ENCODE measurements at regions not wholly inside any gene's neighbourhood (a gene's known extent, or its start where the extent isn't known, plus 50 kb on each side); places are given as distances from the start of the nearest gene placed in this dataset.

DNA sequence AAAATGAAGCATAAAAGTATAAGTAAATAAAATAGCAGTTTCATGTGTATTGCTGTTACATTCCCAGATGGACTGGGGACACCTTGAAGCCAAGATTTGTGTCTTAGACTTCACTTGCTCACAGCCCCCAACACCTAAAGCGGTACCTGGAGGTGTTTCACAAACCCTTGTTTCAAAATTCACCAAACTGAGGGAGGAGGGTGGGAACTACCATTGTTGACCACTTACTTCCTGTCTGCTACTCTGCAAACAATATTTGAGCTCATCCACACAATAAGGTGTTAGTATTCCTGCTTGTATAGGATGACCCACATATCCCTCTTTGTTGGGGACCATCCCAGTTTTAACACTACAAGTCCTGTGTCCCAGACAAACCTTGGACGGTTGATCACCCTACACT lies 115.9 kb upstream of the SYT6 start:
- no peak overlapping the region for H2BK20ac ChIP-seq (ENCODE audit: low read depth, low read length)
- no peaks in the 10 kb centered on the region for H3K79me1 ChIP-seq (ENCODE audit: low read depth in 1 of 2, low read length in 2 of 2)
- H2BK5ac ChIP-seq (ENCODE audit: low read depth, low read length, poor library complexity, severe bottlenecking): no peak overlapping the region
- H3K18ac ChIP-seq (ENCODE audit: low read depth, low read length): no peak overlapping the region
- H3K27ac ChIP-seq (ENCODE audit: insufficient read depth, low read length): no peak overlapping the region
- no peaks in the 10 kb centered on the region for H3K4me1 ChIP-seq (ENCODE audit: control insufficient read depth, insufficient read depth, low read length)
- H3K14ac ChIP-seq (replicated peaks; ENCODE audit: low read depth, low read length): no peak overlapping the region
- no peak overlapping the region for H3K9ac ChIP-seq (ENCODE audit: low read depth, low read length)
- no peaks in the 10 kb centered on the region for H3K9me3 ChIP-seq (ENCODE audit: control insufficient read depth, insufficient read depth, low read length)
- POLR2A ChIA-PET (ENCODE audit: unreplicated experiment): no interaction called here
- H3K27me3 ChIP-seq (ENCODE audit: control insufficient read depth, insufficient read depth, low read length): peaks cover 12% of the 10 kb centered on the region
- no peak overlapping the region for H2BK120ac ChIP-seq (ENCODE audit: low read depth, low read length)
- no peak overlapping the region for H3K56ac ChIP-seq (ENCODE audit: extremely low read depth, insufficient read depth, low read length)
- no peak for TF ChIP-seq POLR2A (IDR thresholded peaks at IDR 0.05; ENCODE audit: low read depth, low read length)
- TF ChIP-seq CEBPB (IDR thresholded peaks at IDR 0.05; ENCODE audit: low read depth, low read length): no peak
- TF ChIP-seq USF2 (IDR thresholded peaks at IDR 0.05; ENCODE audit: low read depth, low read length): no peak
- no peak for TF ChIP-seq RCOR1 (IDR thresholded peaks at IDR 0.05; ENCODE audit: insufficient replicate concordance, low read length)
- TF ChIP-seq RAD21 (IDR thresholded peaks at IDR 0.05; ENCODE audit: low read length): no peak
- no peak for TF ChIP-seq SMC3 (IDR thresholded peaks at IDR 0.05; ENCODE audit: low read depth, low read length)
- TF ChIP-seq MAZ (IDR thresholded peaks at IDR 0.05; ENCODE audit: borderline replicate concordance, low read depth, low read length): no peak
- TF ChIP-seq, protein P1, sequence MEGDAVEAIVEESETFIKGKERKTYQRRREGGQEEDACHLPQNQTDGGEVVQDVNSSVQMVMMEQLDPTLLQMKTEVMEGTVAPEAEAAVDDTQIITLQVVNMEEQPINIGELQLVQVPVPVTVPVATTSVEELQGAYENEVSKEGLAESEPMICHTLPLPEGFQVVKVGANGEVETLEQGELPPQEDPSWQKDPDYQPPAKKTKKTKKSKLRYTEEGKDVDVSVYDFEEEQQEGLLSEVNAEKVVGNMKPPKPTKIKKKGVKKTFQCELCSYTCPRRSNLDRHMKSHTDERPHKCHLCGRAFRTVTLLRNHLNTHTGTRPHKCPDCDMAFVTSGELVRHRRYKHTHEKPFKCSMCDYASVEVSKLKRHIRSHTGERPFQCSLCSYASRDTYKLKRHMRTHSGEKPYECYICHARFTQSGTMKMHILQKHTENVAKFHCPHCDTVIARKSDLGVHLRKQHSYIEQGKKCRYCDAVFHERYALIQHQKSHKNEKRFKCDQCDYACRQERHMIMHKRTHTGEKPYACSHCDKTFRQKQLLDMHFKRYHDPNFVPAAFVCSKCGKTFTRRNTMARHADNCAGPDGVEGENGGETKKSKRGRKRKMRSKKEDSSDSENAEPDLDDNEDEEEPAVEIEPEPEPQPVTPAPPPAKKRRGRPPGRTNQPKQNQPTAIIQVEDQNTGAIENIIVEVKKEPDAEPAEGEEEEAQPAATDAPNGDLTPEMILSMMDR (conservative IDR thresholded peaks at IDR 0.05; ENCODE audit: low read depth, low read length): no peak
- TF ChIP-seq MAFK (IDR thresholded peaks at IDR 0.05; ENCODE audit: low read depth, low read length): no peak
- TF ChIP-seq FOS (IDR thresholded peaks at IDR 0.05; ENCODE audit: low read depth, low read length): no peak
- no peak for TF ChIP-seq MXI1 (IDR thresholded peaks at IDR 0.05; ENCODE audit: borderline replicate concordance, low read depth, low read length)
- no peak for TF ChIP-seq RFX5 (IDR thresholded peaks at IDR 0.05; ENCODE audit: low read depth, low read length)
- TF ChIP-seq, protein P2, sequence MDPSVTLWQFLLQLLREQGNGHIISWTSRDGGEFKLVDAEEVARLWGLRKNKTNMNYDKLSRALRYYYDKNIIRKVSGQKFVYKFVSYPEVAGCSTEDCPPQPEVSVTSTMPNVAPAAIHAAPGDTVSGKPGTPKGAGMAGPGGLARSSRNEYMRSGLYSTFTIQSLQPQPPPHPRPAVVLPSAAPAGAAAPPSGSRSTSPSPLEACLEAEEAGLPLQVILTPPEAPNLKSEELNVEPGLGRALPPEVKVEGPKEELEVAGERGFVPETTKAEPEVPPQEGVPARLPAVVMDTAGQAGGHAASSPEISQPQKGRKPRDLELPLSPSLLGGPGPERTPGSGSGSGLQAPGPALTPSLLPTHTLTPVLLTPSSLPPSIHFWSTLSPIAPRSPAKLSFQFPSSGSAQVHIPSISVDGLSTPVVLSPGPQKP (IDR thresholded peaks at IDR 0.05; ENCODE audit: borderline replicate concordance, low read depth, low read length): no peak
- TF ChIP-seq BHLHE40 (IDR thresholded peaks at IDR 0.05; ENCODE audit: low read depth, low read length): no peak
- TF ChIP-seq CHD1 (IDR thresholded peaks at IDR 0.05; ENCODE audit: low read depth, low read length): no peak
- TF ChIP-seq NFE2L2 (IDR thresholded peaks at IDR 0.05; ENCODE audit: low read depth, low read length): no peak
- no peak overlapping the region for H3K4ac ChIP-seq (ENCODE audit: low read depth, low read length)
- DNase-seq: no peak
- H3K4me3 ChIP-seq (ENCODE audit: insufficient read depth, low read depth, low read length): no peak overlapping the region
- no peak overlapping the region for H3K4me2 ChIP-seq (ENCODE audit: low read depth, low read length)
- in situ Hi-C loops (cut with MboI; ENCODE audit: low sequenced_read_pairs) (no loop called here), intact Hi-C loops (cut with micrococcal nuclease) (no loop called here), dilution Hi-C loops (cut with HindIII; ENCODE audit: low sequenced_read_pairs, unreplicated experiment) (no loop called here)
- no peak overlapping the region for H4K8ac ChIP-seq (ENCODE audit: low read depth in 2 of 2, low read length in 2 of 2)
- H2BK15ac ChIP-seq (ENCODE audit: low read depth, low read length): no peak overlapping the region
- ATAC-seq (ENCODE audit: low read depth): no peak
- no peak overlapping the region for H4K91ac ChIP-seq (ENCODE audit: insufficient read depth, low read depth, low read length)
- WGBS, 2 experiments (ENCODE audit: extremely low coverage in 2 of 2, insufficient read length in 1 of 2): no CpG with 5 or more reads among the region's 2 CpGs
- H4K20me1 ChIP-seq (ENCODE audit: insufficient read depth, low read length): no peaks in the 10 kb centered on the region
- CTCF ChIA-PET: interaction anchor here (1.6 kb wide), 1 partner anchor 13 kb away, joined by 5 read pairs; no protein-coding TSS in a partner anchor
- BruUV-seq (replicated peaks): no TSS peak
- H3K9me1 ChIP-seq (ENCODE audit: insufficient read depth, low read length): no peaks in the 10 kb centered on the region
- H3K23ac ChIP-seq (ENCODE audit: low read depth, low read length): no peak overlapping the region
- H2AK5ac ChIP-seq (ENCODE audit: low read depth, low read length): no peak overlapping the region
- H2AK9ac ChIP-seq (replicated peaks; ENCODE audit: low read depth, low read length, poor library complexity): no peak overlapping the region
- no peaks in the 10 kb centered on the region for H3K36me3 ChIP-seq (ENCODE audit: control insufficient read depth, insufficient read depth, low read length)
- no peak overlapping the region for H4K5ac ChIP-seq (ENCODE audit: low read depth, low read length)
- no peak overlapping the region for H2AFZ ChIP-seq (replicated peaks; ENCODE audit: low read length, poor library complexity)

Data from IMR-90 (cell line).